GM12878 (cell line): ENCODE measurements at regions not wholly inside any gene's neighbourhood (a gene's known extent, or its start where the extent isn't known, plus 50 kb on each side); places are given as distances from the start of the nearest gene placed in this dataset.

Experiments used
- ATAC-seq: fragments of 200-7000 bp; cut with Tn5 transposase; 3 replicates; pipeline ENCODE4 v1.9.1; 2020; ENCODE audit warnings: mild to moderate bottlenecking, moderate library complexity
- BruUV-seq: library from RNA; stranded (reverse); fragments of 400-500 nt; replicated peaks from 2 replicates; lab custom pipeline; 2021; lab: Mats Ljungman, UMichigan
- CTCF ChIA-PET: fragments of 300-600 bp; sonication (Branson Sonifier 250); formaldehyde crosslinking; extraction: SDS; loops from one replicate; lab custom pipeline; 2021; ENCODE audit warnings: inconsistent platforms; lab: Yijun Ruan, JAX
- POLR2A ChIA-PET: fragments of 350-600 bp; formaldehyde crosslinking; extraction: SDS; loops from one replicate; lab custom pipeline; 2021; ENCODE audit warnings: inconsistent platforms; lab: Charles Lee
- RAD21 ChIA-PET: fragments of 300-600 bp; sonication (Branson Sonifier 250); formaldehyde crosslinking; loops from one replicate; lab custom pipeline; 2023; ENCODE audit warnings: antibody characterized with exemption; ENCODE audit not compliant: unreplicated experiment; lab: Charles Lee
- SMC1A ChIA-PET: fragments of 300-600 bp; sonication (Branson Sonifier 250); formaldehyde crosslinking; loops from one replicate; lab custom pipeline; 2023; ENCODE audit not compliant: unreplicated experiment, uncharacterized antibody; lab: Charles Lee
- DNase-seq: peaks from one replicate; pipeline ENCODE4 v3.0.0-alpha.2; 2011; ENCODE audit warnings: low read depth, low spot score
- FAIRE-seq: peaks from 3 replicates; lab custom pipeline; 2011; peaks lifted over from hg19 to GRCh38; lab: Jason Lieb, UNC
- H2AFZ ChIP-seq: 2 replicates; pipeline ENCODE4 v1.6.0; 2011; ENCODE audit warnings: low read depth, low read length, control low read depth; ENCODE audit not compliant: control insufficient read depth
- H3K27ac ChIP-seq: 2 replicates; pipeline ENCODE4 v1.5.1; 2011; ENCODE audit warnings: control low read depth; ENCODE audit not compliant: control insufficient read depth, insufficient read depth
- H3K27me3 ChIP-seq, 2 experiments: replicated peaks in 1 of 2; 2 replicates each; pipeline versions ENCODE4 v1.6.0 to v1.6.1; 2011; ENCODE audit warnings: low read length in 1 of 2; ENCODE audit not compliant: control insufficient read depth in 2 of 2, insufficient read depth in 2 of 2
- H3K36me3 ChIP-seq, 2 experiments: 2 replicates each; pipeline ENCODE4 v1.5.1; 2011; ENCODE audit warnings: low read length in 1 of 2; ENCODE audit not compliant: control insufficient read depth in 2 of 2, insufficient read depth in 2 of 2
- H3K4me1 ChIP-seq: 2 replicates; pipeline ENCODE4 v1.6.1; 2011; ENCODE audit warnings: mild to moderate bottlenecking, low read length, moderate library complexity, mixed read lengths; ENCODE audit not compliant: control insufficient read depth, insufficient read depth
- H3K4me2 ChIP-seq: 2 replicates; pipeline ENCODE4 v1.6.0; 2011; ENCODE audit warnings: control low read depth; ENCODE audit not compliant: control insufficient read depth, insufficient read depth
- H3K4me3 ChIP-seq: fragments of 200-600 bp; sonication (generic); 2 replicates; pipeline ENCODE4 v1.5.1; 2016
- H3K79me2 ChIP-seq: 2 replicates; pipeline ENCODE4 v1.6.0; 2011; ENCODE audit warnings: low read length; ENCODE audit not compliant: control insufficient read depth, insufficient read depth
- H3K9ac ChIP-seq: 2 replicates; pipeline ENCODE4 v1.8.0; 2011; ENCODE audit warnings: low read length, control low read depth, mixed read lengths; ENCODE audit not compliant: control insufficient read depth, insufficient read depth
- H3K9me3 ChIP-seq: replicated peaks from 3 replicates; pipeline ENCODE4 v1.5.1; 2011; ENCODE audit warnings: mild to moderate bottlenecking, low read length; ENCODE audit not compliant: control insufficient read depth, insufficient read depth
- H4K20me1 ChIP-seq: 2 replicates; pipeline ENCODE4 v1.6.0; 2011; ENCODE audit not compliant: control insufficient read depth, insufficient read depth
- ATF7 ChIP-seq: fragments of 450-650 bp; IDR thresholded peaks from 2 replicates; pipeline ENCODE4 v1.6.1; 2016; ENCODE audit warnings: low read depth, mild to moderate bottlenecking
- BCLAF1 ChIP-seq: fragments of 450-650 bp; IDR thresholded peaks from 2 replicates; pipeline ENCODE4 v1.6.1; 2017; ENCODE audit warnings: antibody characterized with exemption, mild to moderate bottlenecking, moderate library complexity
- CEBPB ChIP-seq, 2 experiments: fragments of 150-350 bp in 1 of 2; IDR thresholded peaks; 2 replicates each; pipeline ENCODE4 v1.6.1; 2012 to 2014; ENCODE audit warnings: low read depth in 2 of 2, low read length in 2 of 2, borderline replicate concordance in 1 of 2, inconsistent platforms in 1 of 2
- CUX1 ChIP-seq: IDR thresholded peaks from 2 replicates; pipeline ENCODE4 v1.6.1; 2012; ENCODE audit warnings: improper control_type of control experiment, low read depth, low read length; ENCODE audit not compliant: insufficient replicate concordance
- FOS ChIP-seq: IDR thresholded peaks from 3 replicates; pipeline ENCODE4 v1.6.1; 2011; ENCODE audit warnings: borderline replicate concordance; ENCODE audit not compliant: insufficient read length; ENCODE audit errors: extremely low read depth
- HSF1 ChIP-seq: fragments of 150-350 bp; IDR thresholded peaks from 2 replicates; pipeline ENCODE4 v1.6.1; 2014; ENCODE audit warnings: mild to moderate bottlenecking, low read depth, low read length
- IKZF1 ChIP-seq: fragments of 450-650 bp; conservative IDR thresholded peaks from 2 replicates; pipeline ENCODE4 v1.6.1; 2017; ENCODE audit warnings: antibody characterized with exemption, mild to moderate bottlenecking
- IRF4 ChIP-seq: IDR thresholded peaks from 2 replicates; pipeline ENCODE4 v1.6.1; 2011; ENCODE audit warnings: low read depth, low read length
- MEF2A ChIP-seq: IDR thresholded peaks from 2 replicates; pipeline ENCODE4 v1.6.1; 2011; ENCODE audit warnings: low read depth, mild to moderate bottlenecking, low read length, moderate library complexity; ENCODE audit not compliant: insufficient read depth
- NR2C1 ChIP-seq: fragments of 450-650 bp; IDR thresholded peaks from 2 replicates; pipeline ENCODE4 v1.6.1; 2017; ENCODE audit warnings: antibody characterized with exemption, mild to moderate bottlenecking, moderate library complexity
- NR2C2 ChIP-seq: IDR thresholded peaks from 2 replicates; pipeline ENCODE4 v1.6.1; 2011; ENCODE audit warnings: borderline replicate concordance, low read depth; ENCODE audit not compliant: control insufficient read depth, insufficient read length
- NR2F1 ChIP-seq: fragments of 450-650 bp; conservative IDR thresholded peaks from 2 replicates; pipeline ENCODE4 v1.6.1; 2017; ENCODE audit warnings: mild to moderate bottlenecking
- SMAD5 ChIP-seq: IDR thresholded peaks from 2 replicates; pipeline ENCODE4 v1.6.1; 2016; ENCODE audit warnings: antibody characterized with exemption, low read depth
- SMARCA5 ChIP-seq: fragments of 450-650 bp; IDR thresholded peaks from 2 replicates; pipeline ENCODE4 v1.6.1; 2017; ENCODE audit warnings: mild to moderate bottlenecking
- TARDBP ChIP-seq: IDR thresholded peaks from 2 replicates; pipeline ENCODE4 v1.6.1; 2016; ENCODE audit warnings: borderline replicate concordance
- WGBS: methylation state at CpG from one replicate; pipeline ENCODE4 v1.1.6; 2016; ENCODE audit warnings: low lambda C conversion rate; ENCODE audit not compliant: insufficient replicate concordance, insufficient coverage; ENCODE audit errors: missing lambda C conversion rate; 5-methylcytosine and 5-hydroxymethylcytosine counted together
- in situ Hi-C: fragments of 300-500 bp; cut with MboI; formaldehyde crosslinking; loops from 9 replicates; pipeline ENCODE4 v1.14.3; 2018; ENCODE audit warnings: mixed read lengths
- intact Hi-C: fragments of 100-400 bp; cut with micrococcal nuclease; formaldehyde crosslinking; loops from one replicate; pipeline ENCODE4 v1.14.2; 2022; ENCODE audit not compliant: unreplicated experiment

- intact Hi-C loops = no loop called here
- FAIRE-seq = no peak
- TF ChIP-seq HSF1 = no peak
- no peak for TF ChIP-seq NR2F1
- TF ChIP-seq FOS = no peak
- TF ChIP-seq IKZF1 = no peak
- no peak for TF ChIP-seq IRF4
- TF ChIP-seq NR2C1 = no peak
- TF ChIP-seq BCLAF1 = no peak
- TF ChIP-seq NR2C2 = no peak
- no peak for TF ChIP-seq SMARCA5
- no peak for TF ChIP-seq ATF7
- TF ChIP-seq MEF2A = no peak
- no peak for TF ChIP-seq TARDBP
- TF ChIP-seq SMAD5 = no peak
- TF ChIP-seq CEBPB (IDR thresholded peaks at IDR 0.05; ENCODE audit: borderline replicate concordance in 1 of 2, low read depth in 2 of 2, low read length in 2 of 2) = no peak
- TF ChIP-seq CUX1 = no peak
Observed at GRCh38 chr4:98771959-98772632, 113.7 kb upstream of the TSPAN5 start.

More at GRCh38 chr4:98771959-98772632, 113.7 kb upstream of the TSPAN5 start:
- BruUV-seq = no TSS peak
- H3K79me2 ChIP-seq = no peaks in the 10 kb centered on the region
- no peak overlapping the region for H3K4me2 ChIP-seq
- no peak overlapping the region for H3K27ac ChIP-seq
- ChIA-PET POLR2A (no interaction called here), SMC1A (no interaction called here), CTCF (interaction anchor here (0.7 kb wide), 1 partner anchor 76 kb away, joined by 3 read pairs; no protein-coding TSS in a partner anchor), RAD21 (no interaction called here)
- DNase-seq = no peak
- no peak overlapping the region for H2AFZ ChIP-seq
- WGBS = 19% methylated on average over 5 of the region's 5 CpGs
- in situ Hi-C loops = no loop called here
- no peaks in the 10 kb centered on the region for H3K27me3 ChIP-seq
- H3K4me1 ChIP-seq = no peaks in the 10 kb centered on the region
- H3K4me3 ChIP-seq = no peak overlapping the region
- H3K9me3 ChIP-seq = no peaks in the 10 kb centered on the region
- H4K20me1 ChIP-seq = no peaks in the 10 kb centered on the region
- ATAC-seq = no peak
- H3K9ac ChIP-seq = no peak overlapping the region
- H3K36me3 ChIP-seq = no peaks in the 10 kb centered on the region
